AG04450 (cell line): ENCODE measurements at regions not wholly inside any gene's neighbourhood (a gene's known extent, or its start where the extent isn't known, plus 50 kb on each side); places are given as distances from the start of the nearest gene placed in this dataset.

ENCODE experiments used
- CTCF ChIA-PET: fragments of 300-600, 350-600 bp; formaldehyde crosslinking; extraction: SDS; loops from one replicate; lab custom pipeline; 2022; ENCODE audit warnings: antibody characterized with exemption, inconsistent platforms; lab: Charles Lee
- POLR2A ChIA-PET: fragments of 350-600 bp; formaldehyde crosslinking; extraction: SDS; loops from one replicate; lab custom pipeline; 2021; ENCODE audit warnings: antibody characterized with exemption, inconsistent platforms; lab: Yijun Ruan, JAX
- DNase-seq: peaks from one replicate; pipeline ENCODE4 v3.0.0-alpha.2; 2011; ENCODE audit warnings: low read depth, low spot score
- H3K27ac ChIP-seq: one replicate; pipeline ENCODE4 v1.5.1; 2012; ENCODE audit warnings: low read depth, low read length, control low read depth
- H3K27me3 ChIP-seq: one replicate; pipeline ENCODE4 v1.6.0; 2012; ENCODE audit warnings: low read length; ENCODE audit not compliant: control insufficient read depth, insufficient read depth
- H3K4me3 ChIP-seq: 2 replicates; pipeline ENCODE4 v1.5.1; 2011; ENCODE audit warnings: mild to moderate bottlenecking, low read depth, low read length, control low read depth
- H3K9me3 ChIP-seq: 2 replicates; pipeline ENCODE4 v1.5.1; 2012; ENCODE audit warnings: low read length; ENCODE audit not compliant: control insufficient read depth, insufficient read depth
- TF ChIP-seq, protein P1 (sequence below): IDR thresholded peaks from 2 replicates; pipeline ENCODE4 v1.5.1; 2011; ENCODE audit warnings: low read depth, low read length, control low read depth, inconsistent platforms

DNA sequence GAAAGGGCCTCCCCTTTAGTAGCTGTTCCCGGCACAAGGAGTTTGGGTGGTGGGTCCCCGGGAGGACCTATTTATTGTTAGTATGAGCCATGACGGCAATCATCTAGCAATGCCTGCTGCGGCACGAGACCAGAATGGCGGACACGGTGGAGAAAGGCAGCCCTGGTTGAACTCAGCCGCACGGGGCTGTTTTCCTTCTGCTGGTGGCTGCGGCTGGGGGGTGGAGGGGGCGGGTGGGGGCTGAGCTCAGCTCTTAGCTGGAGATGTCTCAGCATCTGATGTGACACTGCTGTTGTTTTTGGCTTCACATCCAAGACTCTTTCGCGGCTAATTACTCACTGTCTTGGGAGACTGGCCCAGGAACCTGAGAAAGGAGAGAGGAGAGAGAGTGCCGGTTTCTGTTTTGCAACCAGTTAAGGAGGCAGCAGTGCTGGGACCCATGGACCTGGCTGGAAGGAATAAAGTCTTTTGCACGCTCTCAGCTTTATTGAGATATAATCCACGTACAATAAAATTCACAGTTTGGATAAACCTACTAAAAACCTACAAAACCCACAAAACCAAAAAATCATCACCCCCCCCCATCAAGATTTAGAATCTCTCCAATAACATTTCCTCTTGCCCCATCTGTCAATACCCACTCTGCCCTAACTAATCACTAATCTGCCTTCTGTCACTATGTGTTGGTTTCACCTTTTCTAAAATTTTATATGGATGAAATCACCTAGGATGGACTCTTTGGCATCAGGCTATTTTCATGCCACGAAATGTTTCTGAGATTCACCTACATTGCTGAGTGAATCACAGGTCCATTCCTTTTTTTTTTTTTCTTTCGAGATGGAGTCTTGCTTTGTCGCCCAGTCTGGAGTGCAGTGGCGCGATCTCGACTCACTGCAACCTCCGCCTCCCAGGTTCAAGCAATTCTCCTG, 81.8 kb upstream of the NEURL1B start:
- H3K4me3 ChIP-seq = peak overlapping the region; percentile 50
- TF ChIP-seq, protein P1, sequence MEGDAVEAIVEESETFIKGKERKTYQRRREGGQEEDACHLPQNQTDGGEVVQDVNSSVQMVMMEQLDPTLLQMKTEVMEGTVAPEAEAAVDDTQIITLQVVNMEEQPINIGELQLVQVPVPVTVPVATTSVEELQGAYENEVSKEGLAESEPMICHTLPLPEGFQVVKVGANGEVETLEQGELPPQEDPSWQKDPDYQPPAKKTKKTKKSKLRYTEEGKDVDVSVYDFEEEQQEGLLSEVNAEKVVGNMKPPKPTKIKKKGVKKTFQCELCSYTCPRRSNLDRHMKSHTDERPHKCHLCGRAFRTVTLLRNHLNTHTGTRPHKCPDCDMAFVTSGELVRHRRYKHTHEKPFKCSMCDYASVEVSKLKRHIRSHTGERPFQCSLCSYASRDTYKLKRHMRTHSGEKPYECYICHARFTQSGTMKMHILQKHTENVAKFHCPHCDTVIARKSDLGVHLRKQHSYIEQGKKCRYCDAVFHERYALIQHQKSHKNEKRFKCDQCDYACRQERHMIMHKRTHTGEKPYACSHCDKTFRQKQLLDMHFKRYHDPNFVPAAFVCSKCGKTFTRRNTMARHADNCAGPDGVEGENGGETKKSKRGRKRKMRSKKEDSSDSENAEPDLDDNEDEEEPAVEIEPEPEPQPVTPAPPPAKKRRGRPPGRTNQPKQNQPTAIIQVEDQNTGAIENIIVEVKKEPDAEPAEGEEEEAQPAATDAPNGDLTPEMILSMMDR = no peak
- POLR2A ChIA-PET = no interaction called here

DNA sequence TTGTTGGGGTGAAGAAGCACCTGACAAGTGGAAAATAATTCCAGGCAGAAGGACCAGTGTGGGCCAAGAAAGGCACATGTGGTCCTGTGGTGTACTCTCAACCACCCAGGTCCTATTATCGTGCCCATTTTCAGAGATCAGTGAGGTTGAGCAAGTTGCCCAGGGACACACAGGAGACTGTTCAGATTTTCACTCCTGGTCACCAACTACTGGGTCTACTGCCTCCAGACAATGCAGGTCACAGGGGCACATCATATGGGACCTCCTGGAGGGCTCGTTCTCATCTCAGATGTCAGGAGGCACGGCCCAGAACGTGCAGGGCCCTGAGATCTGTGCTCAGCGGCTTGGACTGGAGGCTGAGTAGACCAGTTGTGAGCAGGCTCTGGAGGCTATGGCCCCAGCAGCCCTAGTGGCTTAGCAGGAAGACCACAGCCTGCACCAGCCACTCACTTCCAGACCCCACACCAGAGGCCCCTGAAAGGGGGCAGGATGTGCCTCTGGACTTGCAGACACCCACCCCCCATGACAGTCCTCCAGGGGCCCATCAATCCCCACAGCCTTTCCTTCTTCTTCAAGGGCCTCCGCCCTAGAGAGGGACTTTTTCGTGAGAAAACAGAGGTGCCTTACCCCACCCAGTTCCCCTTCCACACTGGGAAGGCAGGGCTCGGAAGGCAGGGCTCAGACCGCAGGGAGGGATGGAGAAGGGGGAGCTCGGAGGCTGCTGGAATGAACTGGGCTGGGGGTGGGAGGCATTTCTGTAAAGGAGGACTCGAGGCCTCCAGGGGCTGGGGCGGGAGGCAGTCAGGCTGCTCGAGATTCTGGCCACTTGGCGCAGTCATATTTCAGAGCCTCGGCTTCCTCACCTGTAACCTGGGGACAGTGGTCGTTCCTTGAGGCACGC, 82.7 kb upstream of the NEURL1B start:
- TF ChIP-seq, protein P1 = no peak
- ChIA-PET POLR2A (no interaction called here), CTCF (no interaction called here)
- Histone ChIP-seq H3K27ac (peak overlapping the region; percentile 39), H3K4me3 (peak overlapping the region; percentile 50), H3K27me3 (peaks cover 44% of the 10 kb centered on the region), H3K9me3 (no peaks in the 10 kb centered on the region)
- DNase-seq = no peak

More for the DNA sequence above, 81.8 kb upstream of the NEURL1B start:
- DNase-seq = peak; percentile 49
- CTCF ChIA-PET = no interaction called here
- Histone ChIP-seq H3K9me3 (no peaks in the 10 kb centered on the region), H3K27me3 (peaks cover 40% of the 10 kb centered on the region), H3K27ac (peak overlapping the region; percentile 39)

DNA sequence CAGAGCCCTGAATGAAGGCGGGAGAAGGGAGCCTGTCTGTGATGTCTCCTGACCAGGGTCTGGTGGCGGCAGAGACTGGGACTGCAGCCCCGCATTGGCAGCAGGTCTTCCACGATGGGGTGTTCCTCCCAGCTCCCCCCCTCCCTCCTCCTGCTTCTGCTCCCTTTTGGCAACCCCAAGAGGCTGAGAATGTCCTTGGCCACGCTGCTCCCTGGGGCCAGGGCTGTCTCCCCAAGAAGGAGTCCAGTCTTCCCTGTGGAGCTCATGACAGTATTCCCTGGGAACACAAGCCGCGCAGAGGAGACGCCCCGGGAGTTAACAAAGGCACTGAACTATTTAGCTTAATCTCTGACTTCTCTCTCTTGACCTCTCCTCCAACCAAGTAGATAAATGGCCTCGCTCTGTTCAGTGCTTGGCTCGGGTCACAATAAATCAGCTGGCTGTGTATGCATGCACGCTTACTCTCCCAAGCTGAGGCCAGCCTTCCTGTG, 84.0 kb upstream of the NEURL1B start:
- POLR2A ChIA-PET = no interaction called here
- TF ChIP-seq, protein P1 = no peak
- no peak overlapping the region for H3K4me3 ChIP-seq
- H3K27me3 ChIP-seq = peaks cover 48% of the 10 kb centered on the region
- CTCF ChIA-PET = interaction anchor here (0.8 to 1.2 kb wide), 3 partner anchors 15 to 78 kb away, joined by 3 read pairs; no protein-coding TSS in a partner anchor
- DNase-seq = no peak
- no peak overlapping the region for H3K27ac ChIP-seq
- no peaks in the 10 kb centered on the region for H3K9me3 ChIP-seq

DNA sequence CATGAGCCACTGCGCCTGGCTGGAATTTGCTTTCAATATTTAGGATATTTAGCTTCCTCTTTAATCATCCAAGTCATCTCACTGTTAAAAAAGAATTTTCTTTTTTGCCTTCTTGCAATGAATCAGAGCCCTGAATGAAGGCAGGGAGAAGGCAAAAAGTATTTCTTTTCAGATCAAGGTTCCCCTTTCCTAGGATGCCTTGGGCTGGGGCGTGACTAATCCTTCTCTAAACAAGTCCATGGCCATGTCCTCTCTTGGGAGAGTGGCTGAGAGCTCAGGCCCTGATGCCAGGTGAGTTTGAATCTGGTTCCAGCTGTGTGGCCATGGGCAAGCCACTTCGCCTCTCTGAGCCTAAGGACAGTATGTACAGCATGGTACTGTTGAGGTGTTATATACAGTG, 84.8 kb upstream of the NEURL1B start:
- Histone ChIP-seq H3K27me3 (peaks cover 45% of the 10 kb centered on the region), H3K4me3 (no peak overlapping the region), H3K9me3 (no peaks in the 10 kb centered on the region), H3K27ac (no peak overlapping the region)
- no peak for DNase-seq
- ChIA-PET CTCF (interaction anchor here (1.2 kb wide), 1 partner anchor 15 kb away, joined by 3 read pairs; no protein-coding TSS in a partner anchor), POLR2A (no interaction called here)
- TF ChIP-seq, protein P1 = no peak
